HEK293T (cell line): ENCODE measurements at regions not wholly inside any gene's neighbourhood (a gene's known extent, or its start where the extent isn't known, plus 50 kb on each side); places are given as distances from the start of the nearest gene placed in this dataset.

ENCODE experiments used
- CTCF ChIA-PET: fragments of 350-600 bp; formaldehyde crosslinking; extraction: SDS; loops from one replicate; lab custom pipeline; 2021; ENCODE audit warnings: antibody characterized with exemption, inconsistent platforms; lab: Yijun Ruan, JAX
- POLR2A ChIA-PET: fragments of 350-600 bp; formaldehyde crosslinking; extraction: SDS; loops from one replicate; lab custom pipeline; 2020; ENCODE audit warnings: antibody characterized with exemption, inconsistent platforms; lab: Yijun Ruan, JAX
- DNase-seq: peaks from one replicate; pipeline ENCODE4 v3.0.0; 2012; ENCODE audit warnings: mixed read lengths; ENCODE audit errors: extremely low spot score
- ARNT ChIP-seq: fragments of 450-650 bp; IDR thresholded peaks from 2 replicates; pipeline ENCODE4 v1.6.1; 2017; ENCODE audit warnings: mild to moderate bottlenecking
- BHLHE40 ChIP-seq: fragments of 450-650 bp; IDR thresholded peaks from 2 replicates; pipeline ENCODE4 v1.6.1; 2016; ENCODE audit warnings: mild to moderate bottlenecking, moderate library complexity, borderline replicate concordance
- CTBP1 ChIP-seq: fragments of 450-650 bp; IDR thresholded peaks from 2 replicates; pipeline ENCODE4 v1.6.1; 2016; ENCODE audit warnings: borderline replicate concordance
- ELF4 ChIP-seq: fragments of 450-650 bp; IDR thresholded peaks from 2 replicates; pipeline ENCODE4 v1.6.1; 2017; ENCODE audit warnings: antibody characterized with exemption
- FOXA1 ChIP-seq: fragments of 450-650 bp; IDR thresholded peaks from 2 replicates; pipeline ENCODE4 v1.6.1; 2016; ENCODE audit warnings: mild to moderate bottlenecking
- FOXK2 ChIP-seq: fragments of 450-650 bp; IDR thresholded peaks from 2 replicates; pipeline ENCODE4 v1.6.1; 2016; ENCODE audit warnings: mild to moderate bottlenecking
- FOXM1 ChIP-seq: fragments of 450-650 bp; IDR thresholded peaks from 2 replicates; pipeline ENCODE4 v1.6.1; 2017; ENCODE audit warnings: mild to moderate bottlenecking, borderline replicate concordance
- HDGF ChIP-seq: fragments of 450-650 bp; IDR thresholded peaks from 2 replicates; pipeline ENCODE4 v1.6.1; 2017; ENCODE audit warnings: antibody characterized with exemption, borderline replicate concordance
- L3MBTL2 ChIP-seq: fragments of 450-650 bp; conservative IDR thresholded peaks from 2 replicates; pipeline ENCODE4 v1.6.1; 2016; ENCODE audit warnings: mild to moderate bottlenecking
- LEF1 ChIP-seq: fragments of 450-650 bp; IDR thresholded peaks from 2 replicates; pipeline ENCODE4 v1.6.1; 2017; ENCODE audit warnings: mild to moderate bottlenecking, borderline replicate concordance
- NFRKB ChIP-seq: fragments of 450-650 bp; IDR thresholded peaks from 2 replicates; pipeline ENCODE4 v1.6.1; 2016; ENCODE audit warnings: mild to moderate bottlenecking, moderate library complexity
- PKNOX1 ChIP-seq: fragments of 450-650 bp; IDR thresholded peaks from 2 replicates; pipeline ENCODE4 v1.6.1; 2016
- SP1 ChIP-seq: fragments of 450-650 bp; IDR thresholded peaks from 2 replicates; pipeline ENCODE4 v1.6.1; 2017
- SUZ12 ChIP-seq: fragments of 450-650 bp; IDR thresholded peaks from 2 replicates; pipeline ENCODE4 v1.6.1; 2016; ENCODE audit warnings: mild to moderate bottlenecking
- TARDBP ChIP-seq: fragments of 450-650 bp; IDR thresholded peaks from 2 replicates; pipeline ENCODE4 v1.6.1; 2016
- ZNF384 ChIP-seq: fragments of 450-650 bp; IDR thresholded peaks from 2 replicates; pipeline ENCODE4 v1.6.1; 2016

- TF ChIP-seq HDGF: no peak
- no peak for TF ChIP-seq SP1
- TF ChIP-seq ARNT: no peak
- no peak for TF ChIP-seq BHLHE40
- no peak for TF ChIP-seq CTBP1
- TF ChIP-seq FOXK2: no peak
- no peak for TF ChIP-seq NFRKB
- TF ChIP-seq FOXM1: no peak
- TF ChIP-seq ZNF384: no peak
- TF ChIP-seq LEF1: no peak
- no peak for TF ChIP-seq ELF4
- no peak for TF ChIP-seq PKNOX1
- TF ChIP-seq SUZ12: no peak
- no peak for TF ChIP-seq TARDBP
These were observed 388.5 kb downstream of the OMA1 start for GRCh38 chr1:58158016-58158415.

DNA sequence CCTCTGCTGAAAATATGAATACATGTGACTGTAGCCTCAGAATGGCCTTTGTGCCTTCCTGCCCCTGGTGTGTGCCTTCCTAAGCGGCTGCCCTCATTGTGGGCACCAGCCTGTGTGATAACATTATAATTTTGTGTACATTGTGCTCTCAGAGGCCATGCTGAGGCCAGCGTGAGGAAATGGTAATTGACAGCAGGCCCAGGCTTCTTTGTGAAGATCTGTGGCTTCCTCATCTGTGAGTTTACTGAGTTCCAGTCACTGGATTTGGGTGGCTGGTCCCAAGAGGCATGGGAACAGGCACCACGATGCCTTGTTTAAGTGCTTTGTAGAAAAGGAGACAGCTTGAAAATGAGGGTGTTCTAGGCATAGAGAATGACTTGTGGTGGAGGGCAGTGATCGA is 389.3 kb downstream of the OMA1 start:
- CTCF ChIA-PET: interaction anchor here (0.7 kb wide), 1 partner anchor 281 kb away, joined by 3 read pairs; no protein-coding TSS in a partner anchor
- POLR2A ChIA-PET: no interaction called here
- TF ChIP-seq ELF4 (no peak), CTBP1 (no peak), L3MBTL2 (no peak), FOXM1 (no peak), ARNT (no peak)
- DNase-seq: no peak

More at GRCh38 chr1:58158016-58158415, 388.5 kb downstream of the OMA1 start:
- ChIA-PET POLR2A (no interaction called here), CTCF (no interaction called here)
- DNase-seq: no peak

- ChIA-PET POLR2A (no interaction called here), CTCF (interaction anchor here (0.7 kb wide), 1 partner anchor 280 kb away, joined by 3 read pairs; no protein-coding TSS in a partner anchor)
- TF ChIP-seq FOXM1 (no peak), L3MBTL2 (no peak), ZNF384 (no peak), FOXA1 (no peak), SP1 (no peak), FOXK2 (no peak), HDGF (no peak), TARDBP (no peak), LEF1 (no peak), ELF4 (no peak), PKNOX1 (no peak), NFRKB (no peak)
- DNase-seq: no peak
These were observed 389.7 kb downstream of the OMA1 start for GRCh38 chr1:58156831-58157230.

GRCh38 chr1:58156124-58156468 is 390.4 kb downstream of the OMA1 start:
- no peak for TF ChIP-seq TARDBP
- TF ChIP-seq SP1: no peak
- no peak for TF ChIP-seq PKNOX1
- TF ChIP-seq BHLHE40: no peak
- no peak for TF ChIP-seq CTBP1
- TF ChIP-seq L3MBTL2: no peak
- no peak for TF ChIP-seq ZNF384
- no peak for DNase-seq
- POLR2A ChIA-PET: no interaction called here
- CTCF ChIA-PET: interaction anchor here (1.9 kb wide), 1 partner anchor 8 kb away, joined by 9 read pairs; no protein-coding TSS in a partner anchor

GRCh38 chr1:58155418-58156123 is 391.0 kb downstream of the OMA1 start:
- no peak for TF ChIP-seq FOXM1
- no peak for TF ChIP-seq FOXK2
- no peak for TF ChIP-seq LEF1
- TF ChIP-seq FOXA1: no peak
- TF ChIP-seq SUZ12: no peak
- no peak for TF ChIP-seq PKNOX1
- CTCF ChIA-PET: interaction anchor here (1.9 kb wide), 1 partner anchor 9 kb away, joined by 9 read pairs; no protein-coding TSS in a partner anchor

DNA sequence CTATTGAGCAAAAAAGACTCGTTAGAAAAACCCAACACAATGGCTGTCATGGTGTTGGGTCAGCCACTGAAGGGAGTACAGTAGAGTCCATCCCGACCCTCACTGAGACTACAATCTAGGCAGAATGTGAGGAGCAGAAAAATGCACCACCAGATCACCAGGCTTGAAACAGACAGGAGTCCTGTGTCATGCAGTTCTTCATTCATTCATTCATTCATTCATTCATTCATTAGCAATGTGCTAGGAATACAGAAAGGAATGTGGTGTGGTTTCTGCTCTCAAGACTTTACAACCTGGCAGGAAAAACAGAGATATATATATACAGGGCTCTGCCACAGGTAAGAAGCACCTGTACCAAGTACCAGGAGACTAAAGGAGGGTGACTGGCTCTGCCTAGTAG is 392.3 kb downstream of the OMA1 start:
- TF ChIP-seq CTBP1: no peak
- no peak for TF ChIP-seq LEF1
- TF ChIP-seq FOXK2: no peak
- TF ChIP-seq ELF4: no peak
- no peak for TF ChIP-seq L3MBTL2
- TF ChIP-seq FOXA1: no peak
- no peak for TF ChIP-seq FOXM1
- no peak for TF ChIP-seq HDGF
- no peak for TF ChIP-seq SP1
- ChIA-PET POLR2A (no interaction called here), CTCF (interaction anchor here (0.6 to 1.9 kb wide), 2 partner anchors 10 to 1191 kb away, joined by 3 to 9 read pairs; no protein-coding TSS in a partner anchor)
- DNase-seq: no peak

More at GRCh38 chr1:58155418-58156123, 391.0 kb downstream of the OMA1 start:
- POLR2A ChIA-PET: no interaction called here
- DNase-seq: peak; percentile 60
